ENCODE measurements at regions not wholly inside any gene's neighbourhood (a gene's known extent, or its start where the extent isn't known, plus 50 kb on each side); places are given as distances from the start of the nearest gene placed in this dataset.

GRCh38 chr4:118587116-118587831 lies 97.9 kb upstream of the METTL14 start:
- TF ChIP-seq EZH2 (IDR thresholded peaks at IDR 0.05; ENCODE audit: low read depth, unreplicated experiment) (no peak), CTCF (conservative IDR thresholded peaks at IDR 0.05; ENCODE audit: low read depth in 2 of 2) (no peak), REST (IDR thresholded peaks at IDR 0.05; ENCODE audit: unreplicated experiment) (no peak), POLR2AphosphoS5 (IDR thresholded peaks at IDR 0.05; ENCODE audit: low read depth) (no peak), ETS1 (IDR thresholded peaks at IDR 0.05) (no peak), EZH2phosphoT487 (IDR thresholded peaks at IDR 0.05; ENCODE audit: unreplicated experiment) (no peak), JUNB (IDR thresholded peaks at IDR 0.05; ENCODE audit: unreplicated experiment) (no peak), CREB1 (CRISPR knock-in tag; IDR thresholded peaks at IDR 0.05; ENCODE audit: low read depth) (no peak), ZNF114 (CRISPR knock-in tag; IDR thresholded peaks at IDR 0.05) (no peak), ZNF462 (CRISPR knock-in tag; IDR thresholded peaks at IDR 0.05) (no peak), NANOG (IDR thresholded peaks at IDR 0.05; ENCODE audit: borderline replicate concordance) (no peak)

Measured in GM23338 (cell line).